T-cell (primary cell): ENCODE measurements at regions not wholly inside any gene's neighbourhood (a gene's known extent, or its start where the extent isn't known, plus 50 kb on each side); places are given as distances from the start of the nearest gene placed in this dataset.

Experiments used
- ATAC-seq, 4 experiments: fragments of 200-7000 bp in 3 of 4; fragments of 150-1000 bp in 1 of 4; cut with Tn5 transposase; replicated peaks in 1 of 4; 1 replicate in 3 of 4; 2 replicates in 1 of 4; pipeline ENCODE4 v1.10.0; 2021; ENCODE audit warnings: moderate library complexity in 3 of 4, mild to moderate bottlenecking in 2 of 4, moderate number of reproducible peaks in 1 of 4
- CTCF ChIA-PET, 2 donors: fragments of 300-600 bp; sonication (Branson Sonifier 250); formaldehyde crosslinking; loops; one replicate each; lab custom pipeline; 2022; ENCODE audit warnings: antibody characterized with exemption in 2 of 2; lab: Charles Lee
- POLR2A ChIA-PET, 2 donors: fragments of 300-600 bp; sonication (Branson Sonifier 250); formaldehyde crosslinking; loops; one replicate each; lab custom pipeline; 2022; ENCODE audit warnings: antibody characterized with exemption in 2 of 2; lab: Charles Lee
- DNase-seq, 35 experiments: peaks; one replicate each; pipeline versions ENCODE4 v3.0.0 to v3.0.0-alpha.2; 2013 to 2023
- H3K27ac ChIP-seq: one replicate; pipeline ENCODE4 v1.5.1; 2013; ENCODE audit warnings: low read length
- H3K27me3 ChIP-seq, 2 experiments: replicated peaks in 1 of 2; 1 replicate in 1 of 2; 2 replicates in 1 of 2; pipeline versions ENCODE4 v1.6.1 to v1.7.0; 2013; ENCODE audit warnings: low read length in 1 of 2, mixed read lengths in 1 of 2; ENCODE audit not compliant: control insufficient read depth in 2 of 2, insufficient read depth in 2 of 2; ENCODE audit errors: extremely low read depth in 1 of 2
- H3K36me3 ChIP-seq, 2 donors: 1 replicate in 1 of 2; 2 replicates in 1 of 2; pipeline versions ENCODE4 v1.6.1 to v1.7.0; 2013; ENCODE audit warnings: low read length in 1 of 2; ENCODE audit not compliant: control insufficient read depth in 2 of 2, insufficient read depth in 1 of 2; ENCODE audit errors: extremely low read depth in 1 of 2
- H3K4me1 ChIP-seq, 2 experiments: 1 replicate in 1 of 2; 2 replicates in 1 of 2; pipeline versions ENCODE4 v1.6.1 to v1.7.0; 2013; ENCODE audit warnings: low read length in 2 of 2, mixed read lengths in 1 of 2; ENCODE audit not compliant: insufficient read depth in 2 of 2, control insufficient read depth in 1 of 2; ENCODE audit errors: extremely low read depth in 1 of 2
- H3K4me3 ChIP-seq, 2 donors: 1 replicate in 1 of 2; 2 replicates in 1 of 2; pipeline versions ENCODE4 v1.5.1 to v1.7.0; 2013; ENCODE audit warnings: mild to moderate bottlenecking in 2 of 2, low read length in 1 of 2, moderate library complexity in 1 of 2; ENCODE audit not compliant: control insufficient read depth in 1 of 2; ENCODE audit errors: extremely low read depth in 1 of 2
- H3K9me3 ChIP-seq: 2 replicates; pipeline ENCODE4 v1.7.0; 2013
- H3K27ac Mint-ChIP-seq, 2 donors: one replicate each; pipeline ENCODE4 v1.8.0; 2020 to 2021; ENCODE audit warnings: mild to moderate bottlenecking in 2 of 2, mixed read lengths in 2 of 2
- H3K27me3 Mint-ChIP-seq, 2 donors: one replicate each; pipeline ENCODE4 v1.8.0; 2021 to 2022; ENCODE audit warnings: mixed read lengths in 2 of 2
- H3K36me3 Mint-ChIP-seq: one replicate; pipeline ENCODE4 v1.8.0; 2021; ENCODE audit warnings: mixed read lengths
- H3K4me1 Mint-ChIP-seq, 3 donors: one replicate each; pipeline ENCODE4 v1.8.0; 2020 to 2022; ENCODE audit warnings: mixed read lengths in 3 of 3, mild to moderate bottlenecking in 1 of 3
- H3K4me3 Mint-ChIP-seq, 3 donors: one replicate each; pipeline ENCODE4 v1.8.0; 2020 to 2022; ENCODE audit warnings: mild to moderate bottlenecking in 3 of 3, mixed read lengths in 3 of 3, moderate library complexity in 3 of 3
- H3K9me3 Mint-ChIP-seq, 3 donors: one replicate each; pipeline ENCODE4 v1.8.0; 2020 to 2022; ENCODE audit warnings: mixed read lengths in 3 of 3
- WGBS: methylation state at CpG from one replicate; pipeline ENCODE4 v1.1.5; 2013; ENCODE audit warnings: missing lambda C conversion rate; ENCODE audit not compliant: insufficient coverage; 5-methylcytosine and 5-hydroxymethylcytosine counted together

- H3K36me3 Mint-ChIP-seq = no peaks in the 10 kb centered on the region
- ChIA-PET CTCF (no interaction called here), POLR2A (no interaction called here)
- no peak overlapping the region for H3K27ac Mint-ChIP-seq
- DNase-seq (no peak), ATAC-seq (no peak)
- no peak overlapping the region for H3K4me3 Mint-ChIP-seq
- no peaks in the 10 kb centered on the region for H3K27me3 Mint-ChIP-seq
- Histone ChIP-seq H3K27ac (no peak overlapping the region), H3K36me3 (no peaks in the 10 kb centered on the region), H3K27me3 (no peaks in the 10 kb centered on the region), H3K4me1 (no peaks in the 10 kb centered on the region), H3K9me3 (no peaks in the 10 kb centered on the region), H3K4me3 (no peak overlapping the region)
- H3K9me3 Mint-ChIP-seq = peaks cover 8 to 45% (median 23%) of the 10 kb centered on the region in 3 donors
- H3K4me1 Mint-ChIP-seq = no peaks in the 10 kb centered on the region
- WGBS = 65% methylated on average over 2 of the region's 2 CpGs
These were observed 751.2 kb downstream of the JRKL start for GRCh38 chr11:97140885-97141494.

GRCh38 chr11:97143463-97143862 is 753.6 kb downstream of the JRKL start:
- ATAC-seq = no peak
- H3K36me3 ChIP-seq = no peaks in the 10 kb centered on the region

GRCh38 chr11:97149741-97150140 is 759.9 kb downstream of the JRKL start:
- CTCF ChIA-PET = no interaction called here
- H3K27me3 ChIP-seq = no peaks in the 10 kb centered on the region
- H3K36me3 ChIP-seq = no peaks in the 10 kb centered on the region
- DNase-seq (no peak), ATAC-seq (no peak)
- no peak overlapping the region for H3K27ac Mint-ChIP-seq
- peaks cover 3 to 17% (median 16%) of the 10 kb centered on the region in 3 donors for H3K9me3 Mint-ChIP-seq
- POLR2A ChIA-PET = no interaction called here
- no peak overlapping the region for H3K27ac ChIP-seq
- H3K27me3 Mint-ChIP-seq = no peaks in the 10 kb centered on the region
- H3K4me3 Mint-ChIP-seq = no peak overlapping the region
- no peaks in the 10 kb centered on the region for H3K9me3 ChIP-seq
- H3K4me1 ChIP-seq = no peaks in the 10 kb centered on the region
- WGBS = no CpG with 5 or more reads among the region's 2 CpGs
- H3K36me3 Mint-ChIP-seq = no peaks in the 10 kb centered on the region
- no peak overlapping the region for H3K4me3 ChIP-seq
- H3K4me1 Mint-ChIP-seq = no peaks in the 10 kb centered on the region

More at GRCh38 chr11:97143463-97143862, 753.6 kb downstream of the JRKL start:
- Histone ChIP-seq H3K4me3 (no peak overlapping the region), H3K27me3 (no peaks in the 10 kb centered on the region), H3K27ac (no peak overlapping the region), H3K4me1 (no peaks in the 10 kb centered on the region), H3K9me3 (no peaks in the 10 kb centered on the region)
- no CpG with 5 or more reads among the region's 1 CpG for WGBS
- Mint-ChIP-seq H3K4me1 (no peaks in the 10 kb centered on the region), H3K4me3 (no peak overlapping the region), H3K36me3 (no peaks in the 10 kb centered on the region), H3K27ac (no peak overlapping the region), H3K27me3 (no peaks in the 10 kb centered on the region), H3K9me3 (peaks cover 7 to 44% (median 28%) of the 10 kb centered on the region in 3 donors)
- CTCF ChIA-PET = no interaction called here
- DNase-seq = no peak
- POLR2A ChIA-PET = no interaction called here

- H3K36me3 Mint-ChIP-seq = no peaks in the 10 kb centered on the region
- POLR2A ChIA-PET = interaction anchor here in 1 of 2 donors (0.7 kb wide), 1 partner anchor 283 kb away, joined by 3 read pairs; no protein-coding TSS in a partner anchor
- H3K36me3 ChIP-seq = no peaks in the 10 kb centered on the region
- H3K4me1 ChIP-seq = no peaks in the 10 kb centered on the region
- DNase-seq (no peak), ATAC-seq (no peak)
- no peaks in the 10 kb centered on the region for H3K27me3 ChIP-seq
- H3K9me3 Mint-ChIP-seq = peaks cover 0 to 16% (median 7%) of the 10 kb centered on the region in 3 donors
- H3K4me3 ChIP-seq = no peak overlapping the region
- CTCF ChIA-PET = no interaction called here
- H3K4me3 Mint-ChIP-seq = no peak overlapping the region
- no peak overlapping the region for H3K27ac ChIP-seq
- H3K9me3 ChIP-seq = no peaks in the 10 kb centered on the region
- WGBS = no CpG with 5 or more reads among the region's 2 CpGs
- H3K27me3 Mint-ChIP-seq = no peaks in the 10 kb centered on the region
- no peaks in the 10 kb centered on the region for H3K4me1 Mint-ChIP-seq
- H3K27ac Mint-ChIP-seq = no peak overlapping the region
These were observed 767.5 kb downstream of the JRKL start for GRCh38 chr11:97157221-97157740.

GRCh38 chr11:97158243-97158642 is 768.4 kb downstream of the JRKL start:
- DNase-seq (no peak), ATAC-seq (no peak)
- H3K36me3 ChIP-seq = no peaks in the 10 kb centered on the region
- H3K27ac ChIP-seq = no peak overlapping the region
- H3K27me3 Mint-ChIP-seq = no peaks in the 10 kb centered on the region
- peaks cover 0 to 21% (median 7%) of the 10 kb centered on the region in 3 donors for H3K9me3 Mint-ChIP-seq
- no peaks in the 10 kb centered on the region for H3K36me3 Mint-ChIP-seq
- no CpG with 5 or more reads among the region's 5 CpGs for WGBS
- H3K4me1 Mint-ChIP-seq = no peaks in the 10 kb centered on the region
- H3K4me3 ChIP-seq = no peak overlapping the region
- H3K27ac Mint-ChIP-seq = no peak overlapping the region
- H3K9me3 ChIP-seq = no peaks in the 10 kb centered on the region
- H3K4me1 ChIP-seq = no peaks in the 10 kb centered on the region
- ChIA-PET CTCF (no interaction called here), POLR2A (no interaction called here)
- H3K27me3 ChIP-seq = no peaks in the 10 kb centered on the region
- H3K4me3 Mint-ChIP-seq = no peak overlapping the region

- no peak overlapping the region for H3K4me3 ChIP-seq
- no peaks in the 10 kb centered on the region for H3K9me3 ChIP-seq
- no peaks in the 10 kb centered on the region for H3K36me3 ChIP-seq
- no peak overlapping the region for H3K4me3 Mint-ChIP-seq
- H3K4me1 ChIP-seq = no peaks in the 10 kb centered on the region
- no peak overlapping the region for H3K27ac ChIP-seq
- H3K36me3 Mint-ChIP-seq = no peaks in the 10 kb centered on the region
- 100% methylated on average over 1 of the region's 4 CpGs for WGBS
- peaks cover 5 to 18% (median 10%) of the 10 kb centered on the region in 3 donors for H3K9me3 Mint-ChIP-seq
- H3K27me3 Mint-ChIP-seq = no peaks in the 10 kb centered on the region
- ATAC-seq (no peak), DNase-seq (no peak)
- ChIA-PET CTCF (no interaction called here), POLR2A (interaction anchor here in 1 of 2 donors (0.7 kb wide), 1 partner anchor 64 kb away, joined by 4 read pairs; no protein-coding TSS in a partner anchor)
- H3K27ac Mint-ChIP-seq = no peak overlapping the region
- H3K27me3 ChIP-seq = no peaks in the 10 kb centered on the region
- H3K4me1 Mint-ChIP-seq = no peaks in the 10 kb centered on the region
These were observed 773.9 kb downstream of the JRKL start for GRCh38 chr11:97163631-97164191.
